ENCODE measurements at regions not wholly inside any gene's neighbourhood (a gene's known extent, or its start where the extent isn't known, plus 50 kb on each side); places are given as distances from the start of the nearest gene placed in this dataset.

DNA sequence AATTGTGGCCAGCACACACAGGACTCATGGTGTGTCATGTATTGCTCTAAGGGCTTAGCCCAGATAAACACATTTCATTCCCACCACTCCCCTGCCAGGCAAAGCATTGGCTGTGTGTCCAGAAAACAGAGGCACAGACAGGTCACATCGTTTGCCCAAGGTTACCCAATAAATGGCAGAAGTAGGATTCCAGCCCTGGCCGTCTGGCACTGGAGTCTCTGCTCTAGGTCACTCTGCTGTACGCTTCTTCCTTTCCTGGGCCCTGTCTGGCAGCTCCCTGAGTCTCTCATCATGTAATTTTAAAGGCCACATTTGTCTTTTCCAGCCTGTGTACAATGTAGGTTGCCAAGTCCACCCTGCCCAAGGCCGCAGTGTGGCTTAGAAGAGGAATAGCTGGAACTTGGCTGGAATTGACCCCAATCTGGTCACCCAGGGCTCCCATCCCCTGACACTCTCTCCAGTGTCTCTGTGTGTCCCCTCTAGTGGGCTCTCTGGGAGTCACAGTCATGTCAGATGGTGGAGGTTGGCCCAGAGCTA is 264.5 kb upstream of the TSHZ3 start:
- H3K27ac ChIP-seq (ENCODE audit: low read depth in 2 of 2, low read length in 2 of 2): no peak overlapping the region
- H3K9ac ChIP-seq (ENCODE audit: low read length in 3 of 3): no peak overlapping the region
- H3K4me1 ChIP-seq (ENCODE audit: control insufficient read depth in 2 of 3, insufficient read depth in 2 of 3, low read depth in 1 of 3, low read length in 3 of 3): no peaks in the 10 kb centered on the region
- intact Hi-C loops (cut with DNase I): no loop called here
- TF ChIP-seq, protein P1, sequence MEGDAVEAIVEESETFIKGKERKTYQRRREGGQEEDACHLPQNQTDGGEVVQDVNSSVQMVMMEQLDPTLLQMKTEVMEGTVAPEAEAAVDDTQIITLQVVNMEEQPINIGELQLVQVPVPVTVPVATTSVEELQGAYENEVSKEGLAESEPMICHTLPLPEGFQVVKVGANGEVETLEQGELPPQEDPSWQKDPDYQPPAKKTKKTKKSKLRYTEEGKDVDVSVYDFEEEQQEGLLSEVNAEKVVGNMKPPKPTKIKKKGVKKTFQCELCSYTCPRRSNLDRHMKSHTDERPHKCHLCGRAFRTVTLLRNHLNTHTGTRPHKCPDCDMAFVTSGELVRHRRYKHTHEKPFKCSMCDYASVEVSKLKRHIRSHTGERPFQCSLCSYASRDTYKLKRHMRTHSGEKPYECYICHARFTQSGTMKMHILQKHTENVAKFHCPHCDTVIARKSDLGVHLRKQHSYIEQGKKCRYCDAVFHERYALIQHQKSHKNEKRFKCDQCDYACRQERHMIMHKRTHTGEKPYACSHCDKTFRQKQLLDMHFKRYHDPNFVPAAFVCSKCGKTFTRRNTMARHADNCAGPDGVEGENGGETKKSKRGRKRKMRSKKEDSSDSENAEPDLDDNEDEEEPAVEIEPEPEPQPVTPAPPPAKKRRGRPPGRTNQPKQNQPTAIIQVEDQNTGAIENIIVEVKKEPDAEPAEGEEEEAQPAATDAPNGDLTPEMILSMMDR (IDR thresholded peaks at IDR 0.05; ENCODE audit: borderline replicate concordance, extremely low read depth, insufficient read depth): no peak
- H3K9me3 ChIP-seq (ENCODE audit: control insufficient read depth in 2 of 3, insufficient read depth in 1 of 3, low read length in 3 of 3): no peaks in the 10 kb centered on the region
- H3K36me3 ChIP-seq (ENCODE audit: control insufficient read depth in 2 of 3, insufficient read depth in 3 of 3, low read length in 3 of 3): no peaks in the 10 kb centered on the region
- FAIRE-seq (no peak), DNase-seq (no peak)
- no peaks in the 10 kb centered on the region for H3K27me3 ChIP-seq (ENCODE audit: control insufficient read depth, insufficient read depth, low read length)
- no peak overlapping the region for H3K4me3 ChIP-seq (ENCODE audit: low read length in 3 of 3)

DNA sequence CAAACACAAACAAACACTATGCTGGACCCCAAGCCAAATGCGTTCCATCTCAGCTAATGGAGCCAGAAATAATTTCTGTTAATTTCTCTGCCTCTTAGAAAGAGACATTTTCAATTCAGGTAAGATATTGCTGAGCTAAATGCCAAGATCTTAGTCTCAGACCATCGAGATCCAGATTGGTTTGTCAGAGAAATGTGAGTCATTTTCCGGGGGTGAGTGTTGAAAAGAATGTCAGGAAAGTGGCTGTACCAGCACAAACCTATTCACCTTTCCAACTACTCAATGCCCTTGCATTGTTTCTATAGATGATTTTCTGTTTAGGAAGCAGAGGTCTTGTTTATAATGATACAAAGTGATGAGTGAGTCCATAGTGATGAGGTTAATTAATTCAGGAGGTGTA is 266.8 kb upstream of the TSHZ3 start:
- H3K27ac ChIP-seq (ENCODE audit: low read depth in 2 of 2, low read length in 2 of 2): no peak overlapping the region
- DNase-seq (no peak), FAIRE-seq (no peak)
- H3K27me3 ChIP-seq (ENCODE audit: control insufficient read depth, insufficient read depth, low read length): no peaks in the 10 kb centered on the region
- TF ChIP-seq, protein P1 (IDR thresholded peaks at IDR 0.05; ENCODE audit: borderline replicate concordance, extremely low read depth, insufficient read depth): no peak
- H3K36me3 ChIP-seq (ENCODE audit: control insufficient read depth in 2 of 3, insufficient read depth in 3 of 3, low read length in 3 of 3): no peaks in the 10 kb centered on the region
- no peaks in the 10 kb centered on the region for H3K9me3 ChIP-seq (ENCODE audit: control insufficient read depth in 2 of 3, insufficient read depth in 1 of 3, low read length in 3 of 3)
- intact Hi-C loops (cut with DNase I): no loop called here
- H3K4me3 ChIP-seq (ENCODE audit: low read length in 3 of 3): no peak overlapping the region
- H3K4me1 ChIP-seq (ENCODE audit: control insufficient read depth in 2 of 3, insufficient read depth in 2 of 3, low read depth in 1 of 3, low read length in 3 of 3): no peaks in the 10 kb centered on the region
- H3K9ac ChIP-seq (ENCODE audit: low read length in 3 of 3): no peak overlapping the region

DNA sequence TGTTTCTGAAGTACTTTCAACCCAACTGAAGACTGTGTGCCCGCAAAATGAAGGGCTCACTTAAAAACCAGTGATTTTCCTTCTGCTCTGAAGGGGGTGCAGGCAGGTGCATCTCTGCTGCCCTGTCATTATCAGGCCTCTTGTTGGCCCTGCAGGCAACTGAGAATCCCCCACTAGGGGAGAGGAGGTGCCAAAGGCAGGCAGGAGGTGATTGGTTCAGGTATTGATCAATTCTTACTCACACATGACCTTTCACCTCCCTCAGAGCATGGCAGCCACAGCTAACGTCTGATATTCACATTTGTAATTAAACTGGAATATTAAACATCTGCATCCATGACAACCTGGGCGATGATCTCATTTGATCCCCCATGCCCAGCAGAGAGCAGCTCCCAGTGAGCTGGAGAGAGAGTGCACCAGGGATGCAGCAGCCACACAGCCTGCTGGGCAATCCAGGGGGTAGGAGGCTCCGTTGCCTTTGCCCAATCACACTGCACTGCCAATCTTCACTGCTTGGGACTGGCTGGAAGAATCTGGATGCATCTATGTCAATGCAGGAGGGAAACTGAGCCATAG is 267.9 kb upstream of the TSHZ3 start:
- intact Hi-C loops (cut with DNase I): no loop called here
- TF ChIP-seq, protein P1 (IDR thresholded peaks at IDR 0.05; ENCODE audit: borderline replicate concordance, extremely low read depth, insufficient read depth): no peak
- H3K9me3 ChIP-seq (ENCODE audit: control insufficient read depth in 2 of 3, insufficient read depth in 1 of 3, low read length in 3 of 3): no peaks in the 10 kb centered on the region
- H3K9ac ChIP-seq (ENCODE audit: low read length in 3 of 3): no peak overlapping the region
- no peaks in the 10 kb centered on the region for H3K4me1 ChIP-seq (ENCODE audit: control insufficient read depth in 2 of 3, insufficient read depth in 2 of 3, low read depth in 1 of 3, low read length in 3 of 3)
- no peak overlapping the region for H3K4me3 ChIP-seq (ENCODE audit: low read length in 3 of 3)
- H3K36me3 ChIP-seq (ENCODE audit: control insufficient read depth in 2 of 3, insufficient read depth in 3 of 3, low read length in 3 of 3): no peaks in the 10 kb centered on the region
- H3K27me3 ChIP-seq (ENCODE audit: control insufficient read depth, insufficient read depth, low read length): no peaks in the 10 kb centered on the region
- H3K27ac ChIP-seq (ENCODE audit: low read depth in 2 of 2, low read length in 2 of 2): no peak overlapping the region
- DNase-seq (no peak), FAIRE-seq (no peak)

DNA sequence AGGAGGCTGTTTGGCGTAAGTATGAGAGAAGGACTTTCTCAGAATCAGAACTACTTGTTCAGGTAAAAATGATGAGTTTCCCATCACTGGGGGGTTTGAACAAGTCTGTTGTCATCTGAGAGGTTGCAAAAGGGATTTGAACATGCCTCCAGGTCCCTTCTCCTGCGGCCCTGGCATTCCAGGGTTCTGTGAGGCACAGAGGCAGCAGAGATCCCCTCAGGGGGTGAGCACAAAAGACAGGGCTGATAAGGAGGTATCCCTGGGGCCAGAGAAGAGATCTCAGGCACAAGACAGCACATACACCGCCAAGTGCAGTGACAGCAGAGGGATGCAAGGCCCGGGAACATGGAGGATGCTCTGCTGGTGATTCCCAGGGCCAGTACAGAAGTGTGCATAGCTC is 275.8 kb upstream of the TSHZ3 start:
- no peak overlapping the region for H3K4me3 ChIP-seq (ENCODE audit: low read length in 3 of 3)
- DNase-seq: no peak
- H3K9me3 ChIP-seq (ENCODE audit: control insufficient read depth in 2 of 3, insufficient read depth in 1 of 3, low read length in 3 of 3): peaks cover 0 to 3% (median 0%) of the 10 kb centered on the region in 3 donors
- H3K36me3 ChIP-seq (ENCODE audit: control insufficient read depth in 2 of 3, insufficient read depth in 3 of 3, low read length in 3 of 3): no peaks in the 10 kb centered on the region
- no peaks in the 10 kb centered on the region for H3K4me1 ChIP-seq (ENCODE audit: control insufficient read depth in 2 of 3, insufficient read depth in 2 of 3, low read depth in 1 of 3, low read length in 3 of 3)
- H3K27me3 ChIP-seq (ENCODE audit: control insufficient read depth, insufficient read depth, low read length): no peaks in the 10 kb centered on the region
- H3K9ac ChIP-seq (ENCODE audit: low read length in 3 of 3): no peak overlapping the region
- TF ChIP-seq, protein P1 (IDR thresholded peaks at IDR 0.05; ENCODE audit: borderline replicate concordance, extremely low read depth, insufficient read depth): no peak
- FAIRE-seq: no peak
- intact Hi-C loops (cut with DNase I): no loop called here
- no peak overlapping the region for H3K27ac ChIP-seq (ENCODE audit: low read depth in 2 of 2, low read length in 2 of 2)

Data from kidney (tissue), 13 donors.